AML-193 (cell line): ENCODE measurements at regions not wholly inside any gene's neighbourhood (a gene's known extent, or its start where the extent isn't known, plus 50 kb on each side); places are given as distances from the start of the nearest gene placed in this dataset.

Experiments
- DNase-seq, 2 experiments: peaks; one replicate each; lab custom pipeline; 2025; lab: John Stamatoyannopoulos, UW

- no peak for DNase-seq
Measured at GRCh38 chr1:238186887-238187574, 296.3 kb upstream of the ZP4 start.

DNA sequence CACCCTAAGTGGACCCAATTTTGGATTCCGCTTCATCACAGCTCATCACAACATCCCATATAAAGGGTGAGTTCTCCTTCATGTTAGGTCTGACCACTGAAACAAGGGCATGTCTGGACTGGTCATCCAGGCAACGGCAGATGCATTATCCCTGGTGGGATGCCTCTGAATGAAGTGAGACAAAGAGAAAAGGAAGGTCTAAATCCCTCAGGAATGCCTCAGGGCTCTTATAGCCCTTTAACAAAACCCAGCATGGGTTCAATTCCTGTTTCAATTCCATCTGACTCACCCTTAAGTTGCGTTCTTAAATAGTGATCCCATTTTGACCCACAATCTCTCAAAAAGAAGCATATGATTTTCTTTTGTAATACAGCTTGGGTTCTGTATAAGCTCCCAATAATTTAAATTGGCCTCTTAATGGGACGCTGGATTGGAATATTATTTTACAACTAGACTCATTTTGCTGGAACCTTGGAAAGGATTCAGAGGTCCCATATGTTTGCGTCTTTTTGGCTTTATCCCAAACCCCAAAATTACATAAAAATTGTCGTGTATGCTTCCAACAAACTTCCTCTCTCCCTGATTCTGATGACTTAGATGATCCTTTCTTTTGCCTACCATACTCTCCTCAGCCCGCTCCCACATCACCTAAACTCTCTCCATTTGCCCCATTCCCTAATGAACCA is 287.4 kb upstream of the ZP4 start:
- no peak for DNase-seq

DNA sequence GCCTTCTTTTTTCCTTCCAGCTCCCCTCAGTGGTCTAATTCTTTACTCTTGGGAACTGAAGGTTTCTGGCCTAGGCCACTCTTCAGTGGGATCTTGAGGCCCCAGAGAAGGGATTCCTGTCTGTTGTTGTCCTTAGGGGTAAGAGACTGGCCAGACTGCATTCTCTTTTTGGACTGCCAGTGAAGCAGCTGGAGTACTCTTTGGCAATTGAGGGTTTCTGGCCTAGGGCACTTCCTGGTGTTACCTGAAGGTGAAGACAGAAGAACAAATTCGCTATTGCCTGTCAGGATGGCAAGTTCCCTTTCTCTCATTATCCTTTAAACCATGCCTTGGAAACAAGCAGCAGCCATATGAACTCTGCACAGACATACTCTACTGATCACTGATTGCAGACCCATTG is 286.6 kb upstream of the ZP4 start:
- no peak for DNase-seq

GRCh38 chr1:238176441-238176840 is 285.7 kb upstream of the ZP4 start:
- DNase-seq = no peak

GRCh38 chr1:238171985-238172384 is 281.3 kb upstream of the ZP4 start:
- DNase-seq = no peak

- DNase-seq = no peak
Measured at GRCh38 chr1:238161955-238162354, 271.2 kb upstream of the ZP4 start.

GRCh38 chr1:238153939-238154338 is 263.2 kb upstream of the ZP4 start:
- DNase-seq = no peak

DNA sequence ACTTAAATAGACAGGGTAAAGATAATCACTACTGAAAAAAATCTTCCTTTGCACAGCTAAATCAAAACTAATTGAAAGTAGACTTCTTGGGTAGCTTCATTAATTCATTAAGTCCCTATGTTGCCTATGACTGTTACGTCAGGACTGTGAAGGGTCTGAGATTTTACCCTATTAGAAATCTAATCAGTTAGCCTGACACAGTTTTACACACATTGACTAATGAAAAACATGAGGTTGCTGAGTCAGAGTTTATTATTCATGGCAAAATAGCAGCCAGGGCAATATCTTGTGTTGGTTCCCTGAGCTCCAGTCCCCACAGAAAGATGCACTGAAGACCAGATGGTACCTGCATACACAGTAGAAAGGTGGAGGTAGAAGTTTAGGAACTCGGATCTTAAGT is 262.5 kb upstream of the ZP4 start:
- no peak for DNase-seq

DNA sequence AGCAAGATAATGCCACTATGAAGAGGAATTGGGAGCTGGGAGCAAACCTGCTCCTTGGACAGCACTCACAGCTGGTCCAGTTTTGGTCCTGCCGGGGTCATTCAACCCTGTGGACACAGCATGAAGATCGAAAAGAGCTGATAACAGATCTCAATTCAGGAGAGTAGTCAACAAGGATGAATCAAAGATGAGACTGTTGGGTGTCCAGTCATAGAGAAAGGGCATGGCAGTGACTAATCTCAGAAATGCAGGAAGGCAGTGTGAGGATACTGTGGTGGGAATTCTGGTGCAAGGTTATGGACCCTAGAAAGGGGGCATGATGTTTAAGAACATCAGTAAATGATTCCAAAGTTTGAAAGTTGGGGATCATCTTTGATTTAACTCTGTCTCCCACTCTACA is 261.4 kb upstream of the ZP4 start:
- DNase-seq = no peak

GRCh38 chr1:238143038-238143437 is 252.3 kb upstream of the ZP4 start:
- DNase-seq = no peak

- no peak for DNase-seq
Measured at GRCh38 chr1:238141353-238141752, 250.6 kb upstream of the ZP4 start.

GRCh38 chr1:238139713-238140112 is 249.0 kb upstream of the ZP4 start:
- no peak for DNase-seq

- no peak for DNase-seq
Measured at GRCh38 chr1:238138059-238138626, 247.4 kb upstream of the ZP4 start.

DNA sequence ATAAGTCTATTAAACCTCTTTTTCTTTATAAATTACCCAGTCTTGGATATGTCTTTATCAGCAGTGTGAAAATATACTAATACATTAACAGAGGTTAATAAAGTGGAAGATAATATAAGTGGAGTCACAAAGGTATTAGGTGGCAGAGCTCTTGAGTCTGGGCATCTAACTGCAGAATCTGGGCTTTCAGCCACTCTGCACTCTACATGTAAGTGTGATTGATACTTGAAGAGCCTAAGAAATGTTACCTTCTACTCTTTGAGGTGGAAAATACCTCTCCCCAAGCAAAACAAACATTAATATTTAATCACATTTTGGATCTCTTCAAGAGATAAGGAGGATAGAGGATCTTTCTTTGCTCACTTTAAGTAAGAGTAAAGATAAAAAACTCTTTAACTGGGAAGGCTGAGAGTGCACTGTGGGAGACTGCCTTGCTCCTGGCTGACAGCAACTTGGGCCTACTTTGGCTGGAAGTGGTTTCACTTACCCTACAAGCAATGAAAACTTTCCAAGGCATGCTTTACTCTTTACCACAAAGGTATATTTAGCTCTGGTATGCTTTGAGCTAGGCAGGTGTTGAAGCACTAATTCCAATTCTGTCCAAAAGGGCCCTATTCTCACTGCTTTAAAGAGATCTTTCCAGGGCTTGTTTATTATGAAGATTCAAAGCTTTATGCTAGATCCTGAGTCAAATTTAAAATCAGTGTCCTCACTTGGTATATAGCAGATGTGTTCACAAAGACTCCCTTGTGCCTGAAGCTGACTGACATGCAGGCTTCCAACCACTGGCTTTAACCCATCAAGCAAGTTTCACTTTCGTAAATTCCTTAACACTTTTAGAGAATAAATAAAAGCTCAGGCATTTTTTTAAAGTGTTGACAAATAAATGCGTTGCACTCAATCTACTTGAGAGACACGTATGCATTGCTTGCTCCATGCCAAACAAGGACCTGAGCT is 245.3 kb upstream of the ZP4 start:
- no peak for DNase-seq

GRCh38 chr1:238129677-238130076 is 239.0 kb upstream of the ZP4 start:
- no peak for DNase-seq

GRCh38 chr1:238123201-238123600 is 232.5 kb upstream of the ZP4 start:
- no peak for DNase-seq

DNA sequence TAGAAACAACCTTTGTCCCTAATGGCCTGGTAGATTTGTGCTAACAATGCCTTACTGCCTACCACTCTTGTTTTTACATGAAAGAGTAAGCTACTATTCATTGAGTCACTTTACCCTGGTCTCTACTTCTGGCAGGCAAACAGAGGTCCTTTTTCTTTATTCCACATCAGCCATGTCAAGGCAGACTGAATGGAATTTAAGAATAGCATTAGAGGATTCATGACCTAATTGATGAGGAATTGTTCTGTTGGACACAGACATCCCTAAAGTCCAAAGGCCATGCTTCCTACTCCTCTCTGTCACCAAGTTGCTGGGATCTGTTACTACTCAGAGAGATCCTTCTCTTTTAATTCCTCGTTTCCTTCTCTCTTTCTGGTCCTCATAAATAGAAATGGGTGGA is 229.1 kb upstream of the ZP4 start:
- no peak for DNase-seq

GRCh38 chr1:238119060-238119459 is 228.3 kb upstream of the ZP4 start:
- no peak for DNase-seq

- no peak for DNase-seq
Measured at GRCh38 chr1:238115852-238116251, 225.1 kb upstream of the ZP4 start.

DNA sequence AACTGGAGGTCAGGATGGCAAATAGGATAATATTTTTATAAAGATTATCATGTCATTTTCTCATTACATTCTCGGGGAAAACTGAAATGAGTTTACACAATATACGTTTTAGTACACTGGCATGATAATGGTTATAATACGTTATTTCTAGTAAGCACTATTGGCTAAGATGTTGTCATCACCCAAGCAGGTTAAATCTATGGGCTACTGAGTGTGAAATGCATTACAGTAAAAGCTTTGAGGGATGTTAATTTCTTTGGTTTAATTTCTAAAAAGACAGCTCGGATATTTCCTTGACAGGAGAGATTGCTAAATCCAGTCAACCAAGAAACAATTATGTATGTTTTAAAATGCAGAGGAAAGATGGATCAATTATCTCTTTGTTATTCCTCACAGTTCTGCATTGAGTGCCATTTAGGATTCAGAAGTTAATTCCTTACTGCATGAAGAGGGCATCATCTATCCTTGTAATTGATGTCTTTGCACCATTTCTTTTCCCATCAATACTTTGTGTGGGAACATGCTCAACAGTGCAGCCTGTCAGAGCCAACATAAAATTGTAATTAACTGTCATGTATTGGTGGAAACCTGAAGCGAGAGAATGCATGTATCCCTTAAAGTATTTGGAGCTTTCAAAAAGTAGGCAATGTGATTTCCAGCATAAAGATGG is 222.4 kb upstream of the ZP4 start:
- no peak for DNase-seq

DNA sequence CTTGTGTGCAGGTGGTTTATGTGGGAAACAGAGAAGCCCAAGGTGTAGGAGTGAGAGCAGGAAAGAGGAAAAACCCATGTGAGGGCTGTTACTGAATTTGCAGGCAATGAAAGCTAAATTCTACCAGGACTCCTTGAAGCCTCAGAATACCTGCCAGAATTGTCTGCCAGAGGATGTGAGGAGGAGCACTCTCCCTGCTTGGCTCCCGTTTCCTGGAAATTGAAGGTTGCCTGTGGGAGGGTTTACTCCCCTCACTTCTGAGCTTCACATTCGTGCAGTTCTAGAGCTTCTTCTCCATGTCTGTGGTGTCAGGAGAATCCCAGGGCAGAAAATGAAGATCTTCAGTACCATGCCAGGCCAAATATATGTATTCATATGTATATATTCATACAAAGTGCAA is 220.8 kb upstream of the ZP4 start:
- no peak for DNase-seq

DNA sequence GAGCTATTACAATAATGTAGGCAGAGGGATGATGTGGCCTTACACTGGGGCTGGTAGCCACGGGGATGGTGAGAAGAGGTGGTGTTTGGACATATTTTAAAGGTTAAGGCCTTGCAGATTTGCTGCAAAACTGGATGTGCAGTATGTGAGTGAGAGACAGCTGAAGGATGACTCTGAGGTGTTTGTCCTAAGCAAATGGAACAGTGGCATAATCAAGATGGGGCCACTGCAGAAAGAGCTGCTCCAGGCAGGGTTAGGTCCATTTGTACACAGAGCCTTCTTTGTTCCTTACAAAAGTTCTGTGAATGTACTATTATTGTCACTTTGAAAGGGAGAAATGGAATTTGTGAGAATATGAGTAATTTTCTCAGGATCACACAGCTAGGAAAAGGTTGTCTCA is 220.4 kb upstream of the ZP4 start:
- DNase-seq = no peak
